Transverse colon (tissue), 4 donors: ENCODE measurements at regions not wholly inside any gene's neighbourhood (a gene's known extent, or its start where the extent isn't known, plus 50 kb on each side); places are given as distances from the start of the nearest gene placed in this dataset.

Source experiments
- DNase-seq: peaks from one replicate; pipeline ENCODE4 v3.0.0-alpha.2; 2019
- H3K27ac ChIP-seq, 4 donors: fragments of 200-600 bp; sonication (generic); 2 replicates each; pipeline ENCODE4 v1.5.1; 2016 to 2018; ENCODE audit warnings: inconsistent platforms in 4 of 4
- H3K27me3 ChIP-seq: fragments of 200-600 bp; sonication (generic); 2 replicates; pipeline ENCODE4 v1.5.1; 2017; ENCODE audit warnings: inconsistent platforms
- H3K36me3 ChIP-seq, 4 donors: fragments of 200-600 bp; sonication (generic); 2 replicates each; pipeline ENCODE4 v1.5.1; 2017 to 2019; ENCODE audit warnings: inconsistent platforms in 4 of 4
- H3K4me1 ChIP-seq, 4 donors: fragments of 200-600 bp; sonication (generic); 2 replicates each; pipeline ENCODE4 v1.5.1; 2017 to 2020; ENCODE audit warnings: inconsistent platforms in 4 of 4
- H3K4me3 ChIP-seq, 4 donors: fragments of 200-600 bp; sonication (generic); 1 replicate in 1 of 4; 2 replicates in 3 of 4; pipeline versions ENCODE4 v1.5.1 to v1.6.1; 2017 to 2019; ENCODE audit warnings: inconsistent platforms in 4 of 4
- H3K9me3 ChIP-seq, 2 donors: fragments of 200-600 bp; sonication (generic); 2 replicates each; pipeline ENCODE4 v1.5.1; 2017 to 2019; ENCODE audit warnings: inconsistent platforms in 2 of 2
- CTCF ChIP-seq, 5 experiments: fragments of 200-600 bp in 3 of 5; fragments of 450-650 bp in 2 of 5; sonication (generic) in 3 of 5; IDR thresholded peaks; 1 replicate in 2 of 5; 2 replicates in 3 of 5; pipeline ENCODE4 v1.5.1; 2016 to 2017; ENCODE audit warnings: antibody characterized with exemption in 5 of 5, inconsistent platforms in 3 of 5, mild to moderate bottlenecking in 2 of 5, moderate library complexity in 1 of 5
- EP300 ChIP-seq: sonication (generic); formaldehyde crosslinking; IDR thresholded peaks from one replicate; pipeline ENCODE4 v1.6.1; 2017; ENCODE audit warnings: antibody characterized with exemption, low read depth
- POLR2A ChIP-seq: fragments of 450-650 bp; IDR thresholded peaks from one replicate; pipeline ENCODE4 v1.6.1; 2016; ENCODE audit warnings: antibody characterized with exemption, mild to moderate bottlenecking, moderate library complexity
- POLR2AphosphoS5 ChIP-seq, 3 donors: sonication (generic); formaldehyde crosslinking; IDR thresholded peaks; one replicate each; pipeline ENCODE4 v1.6.1; 2016; ENCODE audit warnings: antibody characterized with exemption in 3 of 3
- WGBS, 2 donors: methylation state at CpG; one replicate each; pipeline ENCODE4 v1.1.5; 2018; ENCODE audit warnings: low coverage in 1 of 2; 5-methylcytosine and 5-hydroxymethylcytosine counted together
- in situ Hi-C, 4 donors: fragments of 200-750 bp; cut with MboI; loops; one replicate each; pipeline versions ENCODE4 v1.15.0 to v1.15.1; 2017; ENCODE audit warnings: low sequenced_read_pairs in 3 of 4, low pct_ligation_motif_present in 1 of 4, low pct_unique_long_range_greater_than_20kb in 1 of 4
- intact Hi-C: fragments of 100-400 bp; cut with DNase I; formaldehyde crosslinking; loops from one replicate; pipeline ENCODE4 v1.15.1; 2023; ENCODE audit warnings: low total_unique reads

- Histone ChIP-seq H3K9me3 (no peaks in the 10 kb centered on the region), H3K27ac (no peak overlapping the region), H3K4me1 (no peaks in the 10 kb centered on the region), H3K27me3 (no peaks in the 10 kb centered on the region), H3K36me3 (no peaks in the 10 kb centered on the region), H3K4me3 (no peak overlapping the region)
- in situ Hi-C loops (no loop called here), intact Hi-C loops (no loop called here)
- TF ChIP-seq CTCF (IDR thresholded peaks at IDR 0.05): no peak
- no peak for TF ChIP-seq POLR2A
- no peak for TF ChIP-seq EP300
- TF ChIP-seq POLR2AphosphoS5 (IDR thresholded peaks at IDR 0.05): no peak
- WGBS, 2 donors: 60 to 71% methylated on average over 1 of the region's 1 CpG
- no peak for DNase-seq
These were observed 381.8 kb downstream of the UBE2NL start for GRCh38 chrX:144265641-144266040.

- Histone ChIP-seq H3K4me1 (no peaks in the 10 kb centered on the region), H3K4me3 (no peak overlapping the region), H3K27me3 (no peaks in the 10 kb centered on the region), H3K27ac (no peak overlapping the region), H3K36me3 (no peaks in the 10 kb centered on the region), H3K9me3 (no peaks in the 10 kb centered on the region)
- WGBS, 2 donors: 0 to 36% methylated on average over 1 to 3 of the region's 3 CpGs
- TF ChIP-seq POLR2AphosphoS5 (IDR thresholded peaks at IDR 0.05) (no peak), EP300 (no peak), POLR2A (no peak), CTCF (IDR thresholded peaks at IDR 0.05) (no peak)
- DNase-seq: no peak
- in situ Hi-C loops (no loop called here), intact Hi-C loops (no loop called here)
These were observed 391.5 kb downstream of the UBE2NL start for GRCh38 chrX:144275367-144275766.

- H3K4me1 ChIP-seq: no peaks in the 10 kb centered on the region
- in situ Hi-C loops (no loop called here), intact Hi-C loops (loop anchor here (1.0 kb wide), 1 partner anchor 8 kb away; no protein-coding TSS in a partner anchor)
- H3K4me3 ChIP-seq: no peak overlapping the region
- H3K27ac ChIP-seq: no peak overlapping the region
- WGBS, 2 donors: 41 to 53% methylated on average over 3 of the region's 3 CpGs
- no peaks in the 10 kb centered on the region for H3K9me3 ChIP-seq
- no peaks in the 10 kb centered on the region for H3K36me3 ChIP-seq
- DNase-seq: no peak
- no peak for TF ChIP-seq EP300
- TF ChIP-seq POLR2AphosphoS5 (IDR thresholded peaks at IDR 0.05): no peak
- TF ChIP-seq POLR2A: no peak
- no peak for TF ChIP-seq CTCF (IDR thresholded peaks at IDR 0.05)
- H3K27me3 ChIP-seq: no peaks in the 10 kb centered on the region
These were observed 392.0 kb downstream of the UBE2NL start for GRCh38 chrX:144275843-144276242.

GRCh38 chrX:144293229-144293628, 409.4 kb downstream of the UBE2NL start:
- Histone ChIP-seq H3K27me3 (no peaks in the 10 kb centered on the region), H3K4me1 (no peaks in the 10 kb centered on the region), H3K9me3 (no peaks in the 10 kb centered on the region), H3K4me3 (no peak overlapping the region), H3K36me3 (no peaks in the 10 kb centered on the region), H3K27ac (no peak overlapping the region)
- intact Hi-C loops (no loop called here), in situ Hi-C loops (no loop called here)
- DNase-seq: no peak
- 56% methylated on average over 2 of the region's 2 CpGs; no CpG with 5 or more reads in 1 of the 2 donors for WGBS, 2 donors
- TF ChIP-seq POLR2AphosphoS5 (IDR thresholded peaks at IDR 0.05) (no peak), POLR2A (no peak), EP300 (no peak), CTCF (IDR thresholded peaks at IDR 0.05) (no peak)
